ENCODE measurements at regions not wholly inside any gene's neighbourhood (a gene's known extent, or its start where the extent isn't known, plus 50 kb on each side); places are given as distances from the start of the nearest gene placed in this dataset.

- H3K36me3 ChIP-seq = no peaks in the 10 kb centered on the region
- intact Hi-C loops (cut with DNase I) = no loop called here
- H3K27ac ChIP-seq = no peak overlapping the region
- no peak overlapping the region for H3K4me3 ChIP-seq
- no peaks in the 10 kb centered on the region for H3K4me1 ChIP-seq
- no peak for DNase-seq
- H3K27me3 ChIP-seq = no peaks in the 10 kb centered on the region
- H3K9me3 ChIP-seq = no peaks in the 10 kb centered on the region
- TF ChIP-seq POLR2A (IDR thresholded peaks at IDR 0.05) (no peak), EP300 (IDR thresholded peaks at IDR 0.05) (no peak), CTCF (IDR thresholded peaks at IDR 0.05) (no peak), POLR2AphosphoS5 (IDR thresholded peaks at IDR 0.05) (no peak)
These were observed 1005.9 kb upstream of the PABPC4L start for GRCh38 chr4:135207531-135207930.

GRCh38 chr4:135204311-135204710 lies 1002.7 kb upstream of the PABPC4L start:
- TF ChIP-seq POLR2A (IDR thresholded peaks at IDR 0.05) = no peak
- no peaks in the 10 kb centered on the region for H3K9me3 ChIP-seq
- H3K36me3 ChIP-seq = no peaks in the 10 kb centered on the region
- no peaks in the 10 kb centered on the region for H3K27me3 ChIP-seq
- no peak overlapping the region for H3K4me3 ChIP-seq
- 51 to 68% methylated on average over 3 of the region's 3 CpGs for WGBS, 2 donors
- no peaks in the 10 kb centered on the region for H3K4me1 ChIP-seq
- intact Hi-C loops (cut with DNase I) = no loop called here
- H3K27ac ChIP-seq = no peak overlapping the region
- DNase-seq = no peak

GRCh38 chr4:135201081-135201480 lies 999.5 kb upstream of the PABPC4L start:
- WGBS, 2 donors = 82 to 90% methylated on average over 5 of the region's 5 CpGs
- no peak overlapping the region for H3K4me3 ChIP-seq
- no peaks in the 10 kb centered on the region for H3K4me1 ChIP-seq
- no peaks in the 10 kb centered on the region for H3K27me3 ChIP-seq
- no peak overlapping the region for H3K27ac ChIP-seq
- intact Hi-C loops (cut with DNase I) = no loop called here
- no peaks in the 10 kb centered on the region for H3K9me3 ChIP-seq
- no peaks in the 10 kb centered on the region for H3K36me3 ChIP-seq
- TF ChIP-seq POLR2AphosphoS5 (IDR thresholded peaks at IDR 0.05) = no peak
- no peak for TF ChIP-seq EP300 (IDR thresholded peaks at IDR 0.05)
- TF ChIP-seq CTCF (IDR thresholded peaks at IDR 0.05) = no peak
- no peak for TF ChIP-seq POLR2A (IDR thresholded peaks at IDR 0.05)
- DNase-seq = no peak

- intact Hi-C loops (cut with DNase I) = no loop called here
- 20 to 44% methylated on average over 1 of the region's 1 CpG for WGBS, 2 donors
- no peaks in the 10 kb centered on the region for H3K36me3 ChIP-seq
- H3K27ac ChIP-seq = no peak overlapping the region
- H3K4me3 ChIP-seq = no peak overlapping the region
- H3K9me3 ChIP-seq = no peaks in the 10 kb centered on the region
- H3K27me3 ChIP-seq = no peaks in the 10 kb centered on the region
- no peak for DNase-seq
- TF ChIP-seq POLR2AphosphoS5 (IDR thresholded peaks at IDR 0.05) (no peak), CTCF (IDR thresholded peaks at IDR 0.05) (no peak), POLR2A (IDR thresholded peaks at IDR 0.05) (no peak), EP300 (IDR thresholded peaks at IDR 0.05) (no peak)
- no peaks in the 10 kb centered on the region for H3K4me1 ChIP-seq
These were observed 996.1 kb upstream of the PABPC4L start for GRCh38 chr4:135197641-135198040.

- DNase-seq = no peak
- H3K27ac ChIP-seq = no peak overlapping the region
- H3K36me3 ChIP-seq = no peaks in the 10 kb centered on the region
- H3K4me1 ChIP-seq = no peaks in the 10 kb centered on the region
- TF ChIP-seq POLR2A (IDR thresholded peaks at IDR 0.05) = no peak
- no peak for TF ChIP-seq POLR2AphosphoS5 (IDR thresholded peaks at IDR 0.05)
- TF ChIP-seq CTCF (IDR thresholded peaks at IDR 0.05) = no peak
- TF ChIP-seq EP300 (IDR thresholded peaks at IDR 0.05) = no peak
- H3K4me3 ChIP-seq = no peak overlapping the region
- H3K9me3 ChIP-seq = no peaks in the 10 kb centered on the region
- 57 to 82% methylated on average over 1 of the region's 1 CpG for WGBS, 2 donors
- intact Hi-C loops (cut with DNase I) = no loop called here
- no peaks in the 10 kb centered on the region for H3K27me3 ChIP-seq
These were observed 992.9 kb upstream of the PABPC4L start for GRCh38 chr4:135194477-135194876.
